AG09319 (cell line): ENCODE measurements at regions not wholly inside any gene's neighbourhood (a gene's known extent, or its start where the extent isn't known, plus 50 kb on each side); places are given as distances from the start of the nearest gene placed in this dataset.
"Not testable (repeated sequence)": the region's sequence is repeated elsewhere in the genome, so short reads cannot be mapped to it uniquely, and the experiment has no call there.

Source experiments
- DNase-seq: peaks from one replicate; pipeline ENCODE4 v3.0.0-alpha.2; 2010; ENCODE audit warnings: low read depth; ENCODE audit errors: extremely low read depth
- CTCF ChIP-seq: IDR thresholded peaks from 2 replicates; pipeline ENCODE4 v1.5.1; 2011; ENCODE audit warnings: low read depth, mild to moderate bottlenecking, inconsistent platforms, low read length, moderate library complexity

GRCh38 chr3:118231578-118231977 lies 803.1 kb downstream of the IGSF11 start:
- no peak for DNase-seq
- TF ChIP-seq CTCF: no peak

- no peak for DNase-seq
- TF ChIP-seq CTCF: no peak
These were observed 795.4 kb downstream of the IGSF11 start for GRCh38 chr3:118239253-118239652.

- TF ChIP-seq CTCF: no peak
- DNase-seq: no peak
These were observed 789.9 kb downstream of the IGSF11 start for GRCh38 chr3:118244761-118245160.

DNA sequence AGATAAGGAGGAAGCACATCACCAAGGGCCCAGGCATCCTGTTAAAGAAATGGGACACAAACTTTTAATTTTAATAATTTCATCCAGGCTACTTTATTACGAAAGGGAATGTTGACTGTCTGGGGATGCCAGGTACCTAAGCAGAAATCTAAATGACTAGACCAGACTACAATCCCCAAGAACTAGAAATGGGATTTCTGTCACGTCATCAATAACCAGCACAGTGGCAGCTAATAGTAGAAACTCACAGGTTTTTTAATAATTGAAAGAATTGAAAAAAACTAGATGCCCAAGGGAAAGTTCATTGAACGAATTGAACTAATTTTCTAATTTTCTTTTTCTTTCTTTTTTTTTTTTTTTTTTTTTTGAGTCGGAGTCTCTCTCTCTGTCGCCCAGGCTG lies 789.3 kb downstream of the IGSF11 start:
- no peak for DNase-seq
- TF ChIP-seq CTCF: no peak

DNA sequence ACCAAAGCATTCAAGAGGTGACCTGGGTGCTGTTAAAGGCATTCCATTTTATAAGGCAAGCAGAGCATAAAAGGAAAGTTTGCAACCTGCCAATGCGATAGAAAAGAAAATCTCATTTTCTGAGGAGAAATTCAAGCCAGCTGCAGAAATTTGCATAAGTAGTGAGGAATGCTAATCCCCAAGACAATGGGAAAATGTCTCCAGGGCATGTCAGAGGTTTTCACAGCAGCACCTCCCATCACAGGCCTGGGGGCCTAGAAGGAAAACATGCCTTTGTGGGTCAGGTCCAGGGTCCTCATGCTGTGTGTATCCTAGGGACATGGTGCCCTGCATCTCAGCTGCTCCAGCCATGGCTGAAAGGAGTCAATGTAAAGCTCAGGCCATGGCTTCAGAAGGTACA lies 775.8 kb downstream of the IGSF11 start:
- not testable (repeated sequence) for DNase-seq

GRCh38 chr3:118262800-118263402 lies 771.7 kb downstream of the IGSF11 start:
- no peak for TF ChIP-seq CTCF
- DNase-seq: no peak

DNA sequence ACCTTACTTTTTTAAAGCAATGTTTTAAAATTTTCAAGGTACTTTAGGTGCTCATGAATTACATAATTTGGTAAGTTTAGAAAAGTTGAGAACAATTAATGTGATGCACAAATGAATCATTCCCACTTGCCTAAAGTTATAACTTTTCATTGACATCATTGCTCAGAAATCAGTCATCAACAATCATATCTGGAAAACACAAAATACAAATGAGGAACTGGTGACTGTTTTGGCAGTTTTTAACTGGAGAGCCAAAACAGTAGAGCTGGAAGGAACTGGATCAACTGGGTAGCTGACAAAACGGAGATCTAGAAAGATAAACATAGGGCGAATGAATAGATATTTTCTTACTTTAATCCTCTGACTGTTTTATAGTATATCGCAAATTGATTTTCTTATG lies 767.1 kb downstream of the IGSF11 start:
- no peak for DNase-seq
- no peak for TF ChIP-seq CTCF

GRCh38 chr3:118269537-118270125 lies 765.0 kb downstream of the IGSF11 start:
- DNase-seq: no peak
- TF ChIP-seq CTCF: no peak
